ENCODE measurements at regions not wholly inside any gene's neighbourhood (a gene's known extent, or its start where the extent isn't known, plus 50 kb on each side); places are given as distances from the start of the nearest gene placed in this dataset.
"Not testable (repeated sequence)": the region's sequence is repeated elsewhere in the genome, so short reads cannot be mapped to it uniquely, and the experiment has no call there.

- not testable (repeated sequence) for DNase-seq (ENCODE audit: low spot score)
These were observed 754.3 kb upstream of the AUTS2 start for GRCh38 chr7:68843985-68844384.

- DNase-seq (ENCODE audit: low spot score): no peak
These were observed 751.4 kb upstream of the AUTS2 start for GRCh38 chr7:68846811-68847325.

GRCh38 chr7:68853254-68853653, 745.0 kb upstream of the AUTS2 start:
- no peak for DNase-seq (ENCODE audit: low spot score)

DNA sequence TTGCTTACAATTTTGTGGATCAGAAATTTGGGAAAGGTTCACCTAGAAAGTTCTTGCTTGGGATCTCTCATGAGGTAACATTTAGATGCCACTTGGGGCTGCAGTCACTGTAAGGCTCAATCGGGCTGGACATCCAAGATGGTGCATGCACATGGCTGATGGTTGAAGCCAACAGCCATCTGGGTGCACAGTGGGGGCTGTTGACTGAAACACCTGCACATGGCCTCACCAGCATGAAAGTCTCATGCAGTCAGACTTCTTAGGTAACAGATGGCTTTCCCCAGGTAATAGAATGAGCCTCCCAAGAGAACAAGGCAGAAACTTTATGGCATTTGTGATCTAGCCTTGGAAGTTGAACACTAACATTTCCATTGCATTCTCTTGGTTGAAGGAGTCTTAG, 740.7 kb upstream of the AUTS2 start:
- no peak for DNase-seq (ENCODE audit: low spot score)

GRCh38 chr7:68858497-68858896, 739.8 kb upstream of the AUTS2 start:
- DNase-seq (ENCODE audit: low spot score): no peak

DNA sequence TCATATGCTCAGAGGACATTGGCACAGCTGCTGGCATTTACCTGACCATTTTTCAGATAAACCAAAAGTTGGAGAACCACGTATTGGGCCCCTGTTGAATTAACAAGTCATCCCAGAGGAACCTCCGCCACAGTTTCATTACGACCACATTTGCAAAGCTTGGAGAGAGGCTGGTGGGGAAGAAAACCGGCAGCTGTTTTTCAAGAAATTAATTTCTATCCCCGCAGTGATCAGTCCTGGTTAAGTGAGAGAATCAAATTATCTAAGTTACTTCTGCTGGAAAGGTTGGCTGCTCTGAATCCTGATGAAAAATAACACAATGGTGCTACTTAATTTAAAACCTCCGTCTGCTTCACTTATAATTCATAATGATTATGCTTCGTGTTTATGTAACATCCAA, 737.1 kb upstream of the AUTS2 start:
- DNase-seq (ENCODE audit: low spot score): no peak

GRCh38 chr7:68862261-68862660, 736.0 kb upstream of the AUTS2 start:
- DNase-seq (ENCODE audit: low spot score): no peak

- no peak for DNase-seq (ENCODE audit: low spot score)
These were observed 735.5 kb upstream of the AUTS2 start for GRCh38 chr7:68862736-68863135.

GRCh38 chr7:68865351-68866199, 732.7 kb upstream of the AUTS2 start:
- no peak for DNase-seq (ENCODE audit: low spot score)

- no peak for DNase-seq (ENCODE audit: low spot score)
These were observed 732.1 kb upstream of the AUTS2 start for GRCh38 chr7:68866200-68866570.

DNA sequence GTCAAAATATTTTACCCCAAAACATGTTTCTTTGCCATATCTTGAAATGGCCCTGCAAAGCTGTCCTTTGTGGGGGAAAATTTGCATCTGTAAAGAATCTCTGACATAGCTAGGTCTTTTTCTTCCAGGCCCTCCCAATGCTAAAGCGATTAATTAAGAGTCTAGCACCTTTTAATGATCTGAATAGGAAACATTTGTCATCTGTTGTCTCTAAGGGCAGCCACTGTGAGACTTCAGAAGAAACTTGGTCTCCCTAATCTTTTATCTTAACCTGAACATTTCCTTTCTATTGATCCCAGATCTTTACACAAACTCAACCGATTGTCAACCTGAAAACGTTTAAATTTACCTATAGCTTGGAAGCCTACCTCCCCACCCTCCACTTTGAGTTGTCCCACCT, 731.6 kb upstream of the AUTS2 start:
- DNase-seq (ENCODE audit: low spot score): not testable (repeated sequence)

GRCh38 chr7:68868978-68869377, 729.3 kb upstream of the AUTS2 start:
- no peak for DNase-seq (ENCODE audit: low spot score)

DNA sequence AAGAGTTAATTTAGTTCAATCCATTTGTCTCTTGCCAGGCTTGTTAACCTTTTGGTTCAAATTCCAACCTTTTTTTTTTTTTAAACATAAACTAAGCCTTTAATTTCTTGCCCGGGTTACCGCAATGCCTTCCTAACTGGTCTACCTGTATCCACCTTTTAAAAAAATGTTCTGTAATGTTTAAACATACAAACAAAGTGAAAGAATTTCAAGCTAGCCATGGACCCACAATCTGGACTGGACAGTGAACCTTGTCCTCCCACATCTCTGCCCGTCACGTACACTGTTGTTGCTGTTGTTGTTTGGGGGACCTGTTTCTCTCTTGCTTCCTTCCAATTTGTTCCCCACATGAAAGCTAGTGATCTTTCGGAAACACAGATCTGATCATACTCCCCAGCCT, 724.7 kb upstream of the AUTS2 start:
- no peak for DNase-seq (ENCODE audit: low spot score)

GRCh38 chr7:68875857-68876256, 722.4 kb upstream of the AUTS2 start:
- no peak for DNase-seq (ENCODE audit: low spot score)

- DNase-seq (ENCODE audit: low spot score): not testable (repeated sequence)
These were observed 711.2 kb upstream of the AUTS2 start for GRCh38 chr7:68887116-68887515.

- no peak for DNase-seq (ENCODE audit: low spot score)
These were observed 709.3 kb upstream of the AUTS2 start for GRCh38 chr7:68888971-68889385.

DNA sequence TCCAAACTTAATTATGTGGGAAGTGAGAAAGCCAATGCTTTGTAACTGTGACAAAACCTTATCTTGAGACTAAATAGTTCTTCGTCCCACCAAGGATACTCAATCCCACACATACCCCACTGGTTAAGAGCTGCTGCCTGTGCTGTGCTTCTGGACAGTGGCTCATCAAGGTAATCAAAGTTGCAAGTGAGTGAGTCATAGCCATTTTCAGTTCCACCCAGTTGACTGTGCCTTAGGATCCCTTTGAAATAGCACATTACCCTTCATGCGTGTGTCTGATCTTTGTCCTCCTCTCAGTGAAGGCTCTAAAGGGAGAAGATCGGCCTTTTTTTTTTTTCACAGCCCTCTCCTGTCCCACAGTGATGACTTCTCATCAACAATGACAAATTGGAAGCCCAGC, 706.0 kb upstream of the AUTS2 start:
- no peak for DNase-seq (ENCODE audit: low spot score)

DNA sequence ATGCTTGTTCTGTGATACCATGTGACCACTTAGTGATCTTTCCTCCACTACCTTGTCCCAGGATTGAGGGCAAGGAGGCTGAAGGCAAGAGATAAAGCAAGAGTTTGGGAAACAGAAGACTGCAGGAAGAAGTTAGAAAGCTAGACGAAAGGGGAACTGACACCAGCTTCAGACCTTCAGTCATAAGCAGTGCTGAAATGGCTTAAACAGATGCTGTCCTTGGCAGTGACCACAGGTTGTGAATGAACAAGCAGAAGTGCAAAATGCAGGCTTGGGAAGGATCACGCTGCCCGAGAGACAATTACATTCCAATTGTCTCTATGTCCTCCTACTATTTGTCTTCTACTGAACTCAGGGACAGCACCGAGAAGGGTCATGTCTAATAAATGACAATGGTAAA, 704.9 kb upstream of the AUTS2 start:
- DNase-seq (ENCODE audit: low spot score): no peak

DNA sequence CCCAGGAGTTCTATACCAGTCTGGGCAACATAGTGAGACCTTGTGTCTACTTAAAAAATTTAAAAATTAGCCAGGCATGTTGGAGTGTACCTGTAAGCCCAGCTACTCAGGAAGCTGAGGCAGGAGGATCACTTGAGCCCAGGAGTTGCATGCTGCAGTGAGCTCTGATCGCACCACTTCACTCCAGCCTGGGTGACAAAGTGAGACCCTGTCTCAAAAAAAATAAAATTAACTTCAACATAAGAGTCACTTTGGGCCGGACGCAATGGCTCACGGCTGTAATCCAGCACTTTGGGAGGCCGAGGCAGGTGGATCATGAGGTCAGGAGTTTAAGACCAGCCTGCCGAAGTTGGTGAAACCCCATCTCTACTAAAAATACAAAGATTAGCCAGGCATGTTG, 699.1 kb upstream of the AUTS2 start:
- not testable (repeated sequence) for DNase-seq (ENCODE audit: low spot score)

- DNase-seq (ENCODE audit: low spot score): no peak
These were observed 698.2 kb upstream of the AUTS2 start for GRCh38 chr7:68900096-68900495.

DNA sequence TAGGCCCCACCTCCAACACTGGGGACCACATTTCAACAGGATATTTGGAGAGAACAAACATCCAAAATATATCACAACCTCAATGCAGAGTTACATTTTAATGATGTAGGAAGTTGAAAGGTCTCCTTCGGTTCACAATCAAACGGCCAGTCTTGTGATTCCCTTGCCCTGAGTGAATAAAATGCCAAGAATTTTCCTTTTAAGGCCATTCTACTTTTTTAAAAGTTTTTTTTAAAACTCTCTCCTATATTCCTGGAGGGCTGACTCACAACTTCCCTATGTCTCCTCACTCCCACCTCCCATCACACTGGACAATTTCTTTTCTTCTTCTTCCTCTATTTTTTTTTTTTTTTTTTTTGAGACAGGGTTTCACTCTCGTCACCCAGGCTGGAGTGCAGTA, 693.6 kb upstream of the AUTS2 start:
- no peak for DNase-seq (ENCODE audit: low spot score)

- no peak for DNase-seq (ENCODE audit: low spot score)
These were observed 686.5 kb upstream of the AUTS2 start for GRCh38 chr7:68911754-68912153.

- DNase-seq (ENCODE audit: low spot score): no peak
These were observed 684.3 kb upstream of the AUTS2 start for GRCh38 chr7:68914006-68914405.

- no peak for DNase-seq (ENCODE audit: low spot score)
These were observed 681.1 kb upstream of the AUTS2 start for GRCh38 chr7:68917041-68917651.

Data from hematopoietic multipotent progenitor cell treated with erythropoietin and hydrocortisone succinate and interleukin-3 and kit ligand, for 15 days (in vitro differentiated cells).